ENCODE measurements at regions not wholly inside any gene's neighbourhood (a gene's known extent, or its start where the extent isn't known, plus 50 kb on each side); places are given as distances from the start of the nearest gene placed in this dataset.

DNA sequence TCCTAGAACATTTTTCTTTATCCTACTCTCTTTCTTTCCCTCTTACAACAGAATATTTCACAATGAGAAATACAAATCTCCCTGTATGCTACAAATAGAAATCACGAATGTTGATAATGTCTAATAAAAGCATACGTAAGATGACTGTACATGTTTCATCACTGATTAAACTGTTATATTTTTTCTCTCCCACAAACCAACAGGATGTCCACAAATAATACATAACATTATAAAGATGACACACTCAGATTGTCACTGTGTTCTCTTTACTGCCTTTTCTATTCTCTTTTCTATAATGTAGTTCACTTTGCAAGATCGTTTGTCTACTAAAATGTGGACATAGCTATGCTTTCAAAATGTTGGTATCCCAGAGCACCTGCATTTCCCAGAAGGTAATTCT lies 90.7 kb upstream of the PARP8 start:
- no peak for TF ChIP-seq POLR2A (IDR thresholded peaks at IDR 0.05; ENCODE audit: extremely low read depth, insufficient read length)
- TF ChIP-seq, protein P1, sequence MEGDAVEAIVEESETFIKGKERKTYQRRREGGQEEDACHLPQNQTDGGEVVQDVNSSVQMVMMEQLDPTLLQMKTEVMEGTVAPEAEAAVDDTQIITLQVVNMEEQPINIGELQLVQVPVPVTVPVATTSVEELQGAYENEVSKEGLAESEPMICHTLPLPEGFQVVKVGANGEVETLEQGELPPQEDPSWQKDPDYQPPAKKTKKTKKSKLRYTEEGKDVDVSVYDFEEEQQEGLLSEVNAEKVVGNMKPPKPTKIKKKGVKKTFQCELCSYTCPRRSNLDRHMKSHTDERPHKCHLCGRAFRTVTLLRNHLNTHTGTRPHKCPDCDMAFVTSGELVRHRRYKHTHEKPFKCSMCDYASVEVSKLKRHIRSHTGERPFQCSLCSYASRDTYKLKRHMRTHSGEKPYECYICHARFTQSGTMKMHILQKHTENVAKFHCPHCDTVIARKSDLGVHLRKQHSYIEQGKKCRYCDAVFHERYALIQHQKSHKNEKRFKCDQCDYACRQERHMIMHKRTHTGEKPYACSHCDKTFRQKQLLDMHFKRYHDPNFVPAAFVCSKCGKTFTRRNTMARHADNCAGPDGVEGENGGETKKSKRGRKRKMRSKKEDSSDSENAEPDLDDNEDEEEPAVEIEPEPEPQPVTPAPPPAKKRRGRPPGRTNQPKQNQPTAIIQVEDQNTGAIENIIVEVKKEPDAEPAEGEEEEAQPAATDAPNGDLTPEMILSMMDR (IDR thresholded peaks at IDR 0.05; ENCODE audit: low read depth, low read length): no peak
- TF ChIP-seq, protein P2, sequence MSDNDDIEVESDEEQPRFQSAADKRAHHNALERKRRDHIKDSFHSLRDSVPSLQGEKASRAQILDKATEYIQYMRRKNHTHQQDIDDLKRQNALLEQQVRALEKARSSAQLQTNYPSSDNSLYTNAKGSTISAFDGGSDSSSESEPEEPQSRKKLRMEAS (IDR thresholded peaks at IDR 0.05; ENCODE audit: low read depth, low read length): no peak

Data from NB4 (cell line).